Subcutaneous abdominal adipose tissue (tissue), 5 donors: ENCODE measurements at regions not wholly inside any gene's neighbourhood (a gene's known extent, or its start where the extent isn't known, plus 50 kb on each side); places are given as distances from the start of the nearest gene placed in this dataset.
"Not testable (repeated sequence)": the region's sequence is repeated elsewhere in the genome, so short reads cannot be mapped to it uniquely, and the experiment has no call there.

Source experiments
- H3K27ac ChIP-seq: one replicate; pipeline ENCODE4 v1.7.0; 2013; ENCODE audit warnings: low read depth, mild to moderate bottlenecking, inconsistent platforms, low read length, moderate library complexity
- H3K27me3 ChIP-seq, 5 donors: one replicate each; pipeline ENCODE4 v1.7.0; 2013; ENCODE audit warnings: low read length in 5 of 5, inconsistent platforms in 1 of 5; ENCODE audit not compliant: control insufficient read depth in 5 of 5, insufficient read depth in 4 of 5
- H3K36me3 ChIP-seq, 5 donors: one replicate each; pipeline ENCODE4 v1.7.0; 2013; ENCODE audit warnings: low read length in 5 of 5; ENCODE audit not compliant: control insufficient read depth in 5 of 5, insufficient read depth in 5 of 5
- H3K4me1 ChIP-seq, 5 donors: one replicate each; pipeline ENCODE4 v1.7.0; 2013; ENCODE audit warnings: low read length in 5 of 5, mild to moderate bottlenecking in 3 of 5, moderate library complexity in 1 of 5; ENCODE audit not compliant: control insufficient read depth in 5 of 5, insufficient read depth in 5 of 5
- H3K4me3 ChIP-seq, 5 donors: one replicate each; pipeline ENCODE4 v1.7.0; 2013; ENCODE audit warnings: low read length in 5 of 5, low read depth in 1 of 5
- H3K9ac ChIP-seq, 5 donors: one replicate each; pipeline ENCODE4 v1.7.0; 2013; ENCODE audit warnings: low read length in 5 of 5, mild to moderate bottlenecking in 4 of 5, moderate library complexity in 3 of 5
- H3K9me3 ChIP-seq, 5 donors: one replicate each; pipeline ENCODE4 v1.7.0; 2013; ENCODE audit warnings: low read length in 5 of 5; ENCODE audit not compliant: control insufficient read depth in 5 of 5
- donor health status: healthy.
- donor health status: healthy.
- donor health status: healthy.
- donor health status: healthy.
- donor health status: healthy.

DNA sequence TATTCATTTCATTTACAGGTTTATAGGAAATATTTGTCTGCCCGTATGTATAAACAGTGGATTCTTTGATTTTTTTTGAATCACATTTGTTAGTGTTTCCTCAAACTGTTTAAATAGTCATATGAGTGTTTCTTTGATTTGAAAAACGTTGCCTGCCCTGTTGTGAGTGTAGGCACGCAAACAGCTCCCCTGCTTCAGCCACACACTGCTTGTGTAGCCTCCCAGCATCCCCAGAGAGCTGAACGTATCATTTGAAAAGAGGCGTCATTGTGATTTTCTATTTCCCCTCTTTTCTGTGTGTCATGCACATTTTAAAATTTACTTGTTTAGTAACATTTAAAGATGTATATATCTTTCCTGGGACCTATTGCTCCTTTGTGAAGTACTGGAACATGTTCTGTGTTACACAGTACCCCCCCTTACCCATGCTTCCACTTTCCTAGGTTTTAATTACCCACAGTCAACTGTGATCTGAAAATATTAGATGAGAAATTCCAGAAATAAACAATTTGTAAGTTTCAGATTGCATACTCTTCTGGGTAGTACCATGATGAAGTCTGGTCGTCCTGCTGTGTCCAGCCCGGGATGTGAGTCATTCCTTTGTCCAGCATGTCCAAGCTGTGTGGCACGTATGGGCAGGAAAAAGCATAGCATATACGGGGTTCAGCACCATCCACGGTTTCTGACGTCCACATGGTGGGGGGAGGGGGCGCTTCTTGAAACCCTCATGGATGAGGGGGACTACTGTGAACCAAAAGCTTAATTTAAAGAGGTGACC lies 78.7 kb downstream of the NPIPB11 start:
- H3K4me1 ChIP-seq, H3K4me3 ChIP-seq, H3K36me3 ChIP-seq, H3K27ac ChIP-seq, H3K9me3 ChIP-seq, H3K27me3 ChIP-seq, H3K9ac ChIP-seq: not testable (repeated sequence)

DNA sequence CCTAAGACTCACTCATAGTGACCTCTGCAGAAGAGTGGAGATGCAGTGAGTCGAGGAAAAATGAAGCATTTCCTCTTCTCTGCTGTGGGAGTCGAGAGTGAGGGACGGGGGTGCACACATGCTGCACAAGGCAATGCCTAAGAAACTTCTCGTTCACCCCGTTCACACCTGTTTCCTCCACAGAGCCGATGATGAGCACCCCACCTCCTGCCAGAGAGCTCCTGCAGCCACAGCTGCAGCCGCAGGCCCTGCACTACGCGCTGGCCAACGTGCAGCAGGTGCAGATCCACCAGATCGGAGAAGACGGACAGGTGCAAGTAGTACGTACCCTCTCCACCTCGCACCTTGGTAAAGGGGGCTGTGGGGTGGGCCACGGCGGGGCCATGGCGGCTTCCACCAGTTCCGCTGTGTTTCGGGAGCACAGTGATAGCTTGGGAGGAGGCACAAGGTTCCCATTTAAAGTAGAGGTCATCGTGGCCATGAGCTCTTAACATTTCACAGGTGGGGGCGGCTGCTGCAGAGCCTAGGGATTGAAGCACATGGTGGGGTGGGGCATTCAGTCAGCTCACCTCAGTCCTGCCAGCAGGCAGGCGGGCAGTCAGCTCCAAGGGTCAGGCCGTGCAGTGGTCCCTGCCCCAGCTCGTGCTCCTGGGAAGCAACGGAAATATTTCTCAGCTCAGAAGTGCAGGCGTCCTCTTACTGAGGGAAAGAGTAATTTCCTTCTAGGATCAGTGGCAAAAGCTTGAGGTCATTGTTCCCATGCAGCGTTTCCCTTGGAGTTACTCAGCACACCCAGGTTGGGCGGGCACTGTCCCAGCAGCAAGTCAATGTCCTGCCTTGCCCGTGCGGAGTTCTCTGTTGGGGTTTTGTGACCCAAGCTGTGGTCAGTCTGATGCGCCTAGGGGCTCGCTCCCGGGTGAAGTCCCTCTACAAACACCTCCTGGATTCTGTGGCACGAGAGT lies 80.1 kb downstream of the NPIPB11 start:
- H3K4me3 ChIP-seq, H3K27me3 ChIP-seq, H3K9ac ChIP-seq, H3K36me3 ChIP-seq, H3K9me3 ChIP-seq, H3K4me1 ChIP-seq, H3K27ac ChIP-seq: not testable (repeated sequence)

DNA sequence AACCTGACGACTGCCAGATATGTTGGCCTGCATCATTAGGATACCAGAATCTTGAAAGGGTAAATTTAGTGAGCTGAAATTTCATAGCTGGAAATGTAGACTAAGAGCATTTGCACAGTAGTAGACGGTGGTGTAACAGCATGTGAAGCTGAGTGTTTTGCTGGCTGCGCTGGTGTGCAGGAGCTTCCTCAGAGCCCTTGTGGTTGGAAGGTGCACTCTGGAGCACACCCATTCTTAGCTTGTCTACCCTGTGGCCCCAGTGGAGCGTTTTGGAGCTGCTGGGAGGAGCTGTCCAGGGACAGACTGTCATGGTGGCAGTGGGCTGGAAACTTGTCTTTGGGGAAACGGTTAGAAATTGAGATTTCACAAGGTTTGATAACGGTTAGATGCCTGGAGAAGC lies 82.8 kb downstream of the NPIPB11 start:
- H3K27me3 ChIP-seq, H3K4me3 ChIP-seq, H3K9me3 ChIP-seq, H3K27ac ChIP-seq, H3K4me1 ChIP-seq, H3K9ac ChIP-seq, H3K36me3 ChIP-seq: not testable (repeated sequence)

DNA sequence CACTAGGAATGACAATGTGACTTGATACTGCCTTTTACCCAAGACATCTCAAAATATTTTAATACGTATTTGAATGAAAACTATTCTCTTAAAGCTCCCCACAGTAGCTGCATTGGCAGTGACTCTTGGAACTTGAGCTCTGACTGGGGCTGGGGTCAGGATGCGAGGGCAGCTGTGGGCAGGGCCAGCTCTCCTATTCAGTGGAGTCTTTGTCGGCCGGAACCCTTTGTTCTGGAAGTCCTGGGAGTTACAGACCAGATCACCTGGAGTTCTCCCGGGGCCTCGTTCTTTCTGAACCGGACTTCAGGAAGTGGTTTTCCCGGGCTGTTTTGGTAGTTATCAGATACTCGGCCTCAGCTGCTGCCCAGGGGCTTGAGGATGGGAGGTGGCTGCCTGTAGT lies 84.9 kb downstream of the NPIPB11 start:
- Histone ChIP-seq H3K9me3 (no peaks in the 10 kb centered on the region), H3K36me3 (no peaks in the 10 kb centered on the region), H3K9ac (no peak overlapping the region), H3K4me1 (peaks cover 0 to 10% (median 0%) of the 10 kb centered on the region in 5 donors), H3K27me3 (no peaks in the 10 kb centered on the region), H3K4me3 (no peak overlapping the region), H3K27ac (no peak overlapping the region)

DNA sequence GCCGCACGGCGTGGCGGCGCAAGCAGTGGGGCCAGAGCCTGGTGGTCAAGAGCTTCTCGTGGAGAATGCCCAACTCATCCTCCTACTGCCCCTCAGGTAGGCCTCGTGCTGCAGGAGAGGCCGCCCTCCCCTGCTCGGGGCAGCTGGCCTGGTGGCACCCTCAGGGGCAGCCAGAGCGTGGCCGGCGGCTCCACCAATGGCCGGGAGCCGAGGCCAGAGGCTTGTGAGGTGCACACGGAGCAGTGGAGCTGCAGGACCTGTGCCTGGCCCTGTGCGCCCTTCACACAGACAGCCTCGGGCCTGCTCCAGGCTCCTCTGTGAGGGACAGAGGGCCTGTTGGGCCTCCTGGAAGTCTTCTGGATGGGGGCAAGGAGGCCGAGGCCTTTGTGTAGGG lies 85.5 kb downstream of the NPIPB11 start:
- H3K4me3 ChIP-seq = no peak overlapping the region
- peaks cover 0 to 11% (median 0%) of the 10 kb centered on the region in 5 donors for H3K4me1 ChIP-seq
- H3K27ac ChIP-seq = no peak overlapping the region
- H3K9me3 ChIP-seq = no peaks in the 10 kb centered on the region
- H3K27me3 ChIP-seq = no peaks in the 10 kb centered on the region
- H3K36me3 ChIP-seq = no peaks in the 10 kb centered on the region
- H3K9ac ChIP-seq = no peak overlapping the region

DNA sequence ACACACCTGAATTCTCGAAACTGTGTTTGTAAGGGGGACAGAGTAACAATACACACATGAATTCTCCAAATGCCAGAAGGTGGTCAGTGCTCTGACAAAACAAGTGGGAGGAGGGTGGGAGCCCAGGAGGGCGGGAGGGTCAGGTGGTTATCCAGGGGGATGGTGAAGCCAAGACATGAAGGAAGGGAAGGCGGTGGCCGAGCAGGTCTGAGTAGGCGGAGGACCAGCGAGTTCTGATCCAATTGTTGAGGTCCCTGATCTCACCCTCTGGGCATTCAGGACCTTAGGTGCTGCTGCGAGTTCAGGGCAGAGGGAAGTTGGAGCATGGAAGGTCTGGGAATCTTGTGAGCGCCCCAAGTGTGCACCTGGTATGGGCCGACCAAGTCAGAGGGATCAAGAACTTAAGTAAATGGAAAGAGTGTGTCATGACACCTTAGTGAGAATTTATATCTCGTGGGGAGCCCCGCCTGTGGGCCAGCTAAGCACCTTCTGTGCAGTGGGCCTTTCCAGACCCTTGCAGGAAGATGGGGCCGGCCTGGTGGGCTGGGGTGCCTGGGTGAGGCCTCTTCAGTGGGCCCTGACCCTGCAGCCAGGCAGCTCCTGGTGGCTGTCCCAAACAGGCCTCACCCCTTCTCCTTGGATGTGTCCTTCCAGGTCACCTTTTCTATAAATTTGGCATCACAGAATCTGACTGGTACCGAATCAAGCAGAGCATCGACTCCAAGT lies 86.1 kb downstream of the NPIPB11 start:
- no peak overlapping the region for H3K9ac ChIP-seq
- H3K4me1 ChIP-seq = peaks cover 0 to 13% (median 5%) of the 10 kb centered on the region in 5 donors
- H3K4me3 ChIP-seq = no peak overlapping the region
- H3K36me3 ChIP-seq = no peaks in the 10 kb centered on the region
- no peak overlapping the region for H3K27ac ChIP-seq
- H3K9me3 ChIP-seq = no peaks in the 10 kb centered on the region
- no peaks in the 10 kb centered on the region for H3K27me3 ChIP-seq

DNA sequence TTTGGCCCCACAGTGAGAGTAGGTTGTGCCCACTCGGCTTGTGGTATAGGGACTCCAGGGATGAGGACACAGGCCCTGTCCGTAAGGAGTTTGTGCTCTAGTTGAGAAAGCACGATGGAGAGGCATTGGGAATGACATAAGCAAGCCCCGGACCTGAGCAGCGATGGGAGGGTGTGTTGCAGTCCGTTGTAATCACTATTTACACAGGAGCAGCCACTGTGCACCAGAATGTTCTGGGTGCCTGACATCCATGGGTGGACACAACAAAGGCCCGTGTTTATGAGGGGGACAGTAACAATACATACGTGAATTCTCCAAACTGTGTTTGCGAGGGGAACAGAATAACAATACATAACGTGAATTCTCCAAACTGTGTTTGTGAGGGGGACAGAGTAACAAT lies 86.8 kb downstream of the NPIPB11 start:
- H3K27me3 ChIP-seq = no peaks in the 10 kb centered on the region
- H3K36me3 ChIP-seq = no peaks in the 10 kb centered on the region
- no peaks in the 10 kb centered on the region for H3K9me3 ChIP-seq
- H3K4me1 ChIP-seq = peaks cover 0 to 13% (median 5%) of the 10 kb centered on the region in 5 donors
- no peak overlapping the region for H3K4me3 ChIP-seq
- no peak overlapping the region for H3K9ac ChIP-seq
- H3K27ac ChIP-seq = no peak overlapping the region

DNA sequence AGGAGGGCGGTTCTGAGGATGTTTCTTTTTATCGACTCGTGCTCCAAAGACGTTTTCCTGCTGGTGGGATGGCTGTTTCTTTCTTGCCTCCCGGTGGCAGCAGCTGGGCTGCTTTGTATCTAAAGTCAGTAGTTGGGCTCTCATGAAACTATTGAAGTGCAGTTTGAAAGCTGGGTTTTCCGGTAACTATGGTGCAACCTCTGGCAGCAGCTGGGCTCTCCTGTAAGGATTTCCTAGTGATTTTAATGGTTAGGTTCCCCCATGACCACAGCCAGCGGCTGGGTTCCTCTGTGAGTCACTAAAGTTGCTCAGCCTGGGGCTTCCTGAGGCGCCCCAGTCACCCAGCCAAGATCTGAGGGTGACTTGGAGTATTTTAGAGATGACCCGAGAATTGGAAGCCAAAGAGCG lies 87.9 kb downstream of the NPIPB11 start:
- H3K27ac ChIP-seq, H3K27me3 ChIP-seq: not testable (repeated sequence)

DNA sequence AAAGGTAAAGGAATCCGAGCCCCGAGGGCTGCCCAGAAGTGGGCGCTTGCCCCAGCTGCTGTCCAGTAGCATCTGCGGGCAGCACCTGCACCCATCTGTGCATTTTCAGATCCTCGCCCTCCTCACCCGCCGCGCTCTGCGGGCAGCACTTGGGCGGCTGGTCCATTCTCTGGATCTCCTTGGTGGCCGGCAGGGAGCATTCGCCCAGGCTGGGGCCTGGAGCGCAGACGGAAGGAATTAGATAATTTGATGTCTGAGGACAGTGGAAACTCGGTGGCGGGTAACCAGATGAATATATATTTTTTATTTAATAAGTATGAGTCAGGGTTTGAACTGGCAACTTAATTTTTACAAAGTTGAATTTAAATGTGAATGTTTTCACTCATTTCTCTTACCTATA lies 88.5 kb downstream of the NPIPB11 start:
- H3K36me3 ChIP-seq = no peaks in the 10 kb centered on the region
- no peak overlapping the region for H3K27ac ChIP-seq
- no peak overlapping the region for H3K9ac ChIP-seq
- peaks cover 0 to 13% (median 5%) of the 10 kb centered on the region in 5 donors for H3K4me1 ChIP-seq
- H3K4me3 ChIP-seq = no peak overlapping the region
- H3K27me3 ChIP-seq = no peaks in the 10 kb centered on the region
- no peaks in the 10 kb centered on the region for H3K9me3 ChIP-seq

More for the DNA sequence above, 87.9 kb downstream of the NPIPB11 start:
- peaks cover 0 to 13% (median 5%) of the 10 kb centered on the region in 5 donors for H3K4me1 ChIP-seq
- H3K9ac ChIP-seq, H3K4me3 ChIP-seq, H3K36me3 ChIP-seq, H3K9me3 ChIP-seq: not testable (repeated sequence)

DNA sequence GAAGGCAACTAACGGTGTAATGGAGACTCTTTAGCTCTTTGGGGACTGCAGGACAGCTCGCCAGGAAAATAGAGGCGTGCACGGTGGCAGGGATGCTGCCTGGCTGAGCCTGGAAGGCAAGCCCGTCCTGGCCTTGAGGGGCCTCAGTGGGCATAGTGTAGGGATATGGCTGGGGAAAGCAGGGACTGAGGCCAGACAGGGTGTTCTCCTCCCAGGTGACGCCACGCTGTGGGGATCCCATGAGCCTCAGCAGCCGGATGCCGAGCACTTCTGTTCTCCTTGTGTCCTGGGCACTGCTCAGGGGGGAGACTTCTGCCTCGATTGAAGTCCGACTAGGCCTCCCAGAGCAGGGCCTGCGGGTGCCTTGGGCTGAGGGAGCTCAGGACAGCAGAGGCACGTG lies 89.2 kb downstream of the NPIPB11 start:
- H3K27ac ChIP-seq = no peak overlapping the region
- no peaks in the 10 kb centered on the region for H3K9me3 ChIP-seq
- no peaks in the 10 kb centered on the region for H3K36me3 ChIP-seq
- H3K4me1 ChIP-seq = peaks cover 0 to 13% (median 5%) of the 10 kb centered on the region in 5 donors
- H3K9ac ChIP-seq = no peak overlapping the region
- no peaks in the 10 kb centered on the region for H3K27me3 ChIP-seq
- H3K4me3 ChIP-seq = no peak overlapping the region
